NT2/D1 (cell line): ENCODE measurements at regions not wholly inside any gene's neighbourhood (a gene's known extent, or its start where the extent isn't known, plus 50 kb on each side); places are given as distances from the start of the nearest gene placed in this dataset.

ENCODE experiments used
- SUZ12 ChIP-seq: IDR thresholded peaks from 2 replicates; pipeline ENCODE4 v1.6.1; 2011; ENCODE audit not compliant: insufficient read length, insufficient read depth; ENCODE audit errors: extremely low read depth
- YY1 ChIP-seq: IDR thresholded peaks from 2 replicates; pipeline ENCODE4 v1.6.1; 2011; ENCODE audit not compliant: insufficient read length, insufficient read depth

DNA sequence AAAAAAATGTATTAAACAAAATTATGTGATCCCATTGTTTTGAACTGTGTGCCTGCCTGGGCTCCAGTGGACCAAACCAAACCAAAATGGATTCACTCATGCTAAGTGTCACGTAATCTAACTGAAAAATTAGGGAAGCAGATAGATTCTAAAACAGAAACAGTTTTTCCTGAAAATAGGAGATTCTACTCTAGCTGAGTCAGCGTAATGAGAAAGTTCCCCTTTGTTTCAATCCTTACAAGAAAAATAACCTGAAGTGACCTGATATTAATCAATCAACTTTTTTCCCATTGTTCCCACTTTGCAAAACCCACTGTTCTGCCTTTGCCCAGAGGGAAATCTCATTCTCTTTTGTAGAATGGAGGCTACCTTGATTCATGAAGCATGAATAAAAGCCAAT lies 682.4 kb upstream of the CDH10 start:
- TF ChIP-seq SUZ12 (no peak), YY1 (no peak)
